ENCODE measurements at regions not wholly inside any gene's neighbourhood (a gene's known extent, or its start where the extent isn't known, plus 50 kb on each side); places are given as distances from the start of the nearest gene placed in this dataset.

GRCh38 chr9:7388755-7389154, 410.8 kb downstream of the DMAC1 start:
- intact Hi-C loops (cut with DNase I): no loop called here

GRCh38 chr9:7387840-7388239, 411.7 kb downstream of the DMAC1 start:
- ATAC-seq (no peak), DNase-seq (no peak)
- H3K36me3 ChIP-seq: no peaks in the 10 kb centered on the region
- intact Hi-C loops (cut with DNase I): no loop called here
- no peaks in the 10 kb centered on the region for H3K27me3 ChIP-seq
- H3K9me3 ChIP-seq: no peaks in the 10 kb centered on the region
- H3K4me3 ChIP-seq: no peak overlapping the region
- H3K4me1 ChIP-seq: no peaks in the 10 kb centered on the region
- TF ChIP-seq, protein P1, sequence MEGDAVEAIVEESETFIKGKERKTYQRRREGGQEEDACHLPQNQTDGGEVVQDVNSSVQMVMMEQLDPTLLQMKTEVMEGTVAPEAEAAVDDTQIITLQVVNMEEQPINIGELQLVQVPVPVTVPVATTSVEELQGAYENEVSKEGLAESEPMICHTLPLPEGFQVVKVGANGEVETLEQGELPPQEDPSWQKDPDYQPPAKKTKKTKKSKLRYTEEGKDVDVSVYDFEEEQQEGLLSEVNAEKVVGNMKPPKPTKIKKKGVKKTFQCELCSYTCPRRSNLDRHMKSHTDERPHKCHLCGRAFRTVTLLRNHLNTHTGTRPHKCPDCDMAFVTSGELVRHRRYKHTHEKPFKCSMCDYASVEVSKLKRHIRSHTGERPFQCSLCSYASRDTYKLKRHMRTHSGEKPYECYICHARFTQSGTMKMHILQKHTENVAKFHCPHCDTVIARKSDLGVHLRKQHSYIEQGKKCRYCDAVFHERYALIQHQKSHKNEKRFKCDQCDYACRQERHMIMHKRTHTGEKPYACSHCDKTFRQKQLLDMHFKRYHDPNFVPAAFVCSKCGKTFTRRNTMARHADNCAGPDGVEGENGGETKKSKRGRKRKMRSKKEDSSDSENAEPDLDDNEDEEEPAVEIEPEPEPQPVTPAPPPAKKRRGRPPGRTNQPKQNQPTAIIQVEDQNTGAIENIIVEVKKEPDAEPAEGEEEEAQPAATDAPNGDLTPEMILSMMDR (IDR thresholded peaks at IDR 0.05): no peak
- no peak overlapping the region for H3K27ac ChIP-seq

More at GRCh38 chr9:7388755-7389154, 410.8 kb downstream of the DMAC1 start:
- no peaks in the 10 kb centered on the region for H3K36me3 ChIP-seq
- H3K4me1 ChIP-seq: no peaks in the 10 kb centered on the region
- H3K27ac ChIP-seq: no peak overlapping the region
- H3K27me3 ChIP-seq: no peaks in the 10 kb centered on the region
- ATAC-seq: no peak
- H3K9me3 ChIP-seq: no peaks in the 10 kb centered on the region
- TF ChIP-seq, protein P1 (IDR thresholded peaks at IDR 0.05): no peak
- H3K4me3 ChIP-seq: no peak overlapping the region
- DNase-seq: no peak

GRCh38 chr9:7382304-7382703, 417.3 kb downstream of the DMAC1 start:
- intact Hi-C loops (cut with DNase I): no loop called here
- no peak for DNase-seq
- H3K9me3 ChIP-seq: no peaks in the 10 kb centered on the region
- H3K36me3 ChIP-seq: no peaks in the 10 kb centered on the region
- H3K27me3 ChIP-seq: no peaks in the 10 kb centered on the region
- H3K27ac ChIP-seq: no peak overlapping the region
- H3K4me1 ChIP-seq: no peaks in the 10 kb centered on the region
- H3K4me3 ChIP-seq: no peak overlapping the region
- no peak for ATAC-seq
- TF ChIP-seq, protein P1 (IDR thresholded peaks at IDR 0.05): no peak

DNA sequence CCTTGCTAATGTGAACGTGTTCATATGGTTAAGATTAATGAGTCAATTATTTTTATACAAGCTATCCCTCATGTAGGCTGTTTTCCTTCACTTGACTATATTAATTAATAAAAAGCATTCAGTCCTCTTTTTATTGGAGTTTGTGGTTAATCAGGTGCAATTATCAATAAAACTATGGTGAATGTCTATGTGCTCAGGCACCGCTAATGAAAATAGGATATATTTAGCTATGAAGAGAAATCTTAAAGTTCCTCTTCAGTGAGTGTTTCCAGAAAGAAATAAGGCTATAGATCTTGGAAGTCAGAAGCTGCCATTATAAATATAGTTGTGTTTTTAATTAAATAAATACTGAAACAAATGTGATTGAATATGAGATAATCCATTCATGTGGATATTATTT, 422.1 kb downstream of the DMAC1 start:
- H3K36me3 ChIP-seq: no peaks in the 10 kb centered on the region
- ATAC-seq: no peak
- DNase-seq: no peak
- TF ChIP-seq, protein P1 (IDR thresholded peaks at IDR 0.05): no peak
- no peaks in the 10 kb centered on the region for H3K27me3 ChIP-seq
- H3K9me3 ChIP-seq: no peaks in the 10 kb centered on the region
- no peak overlapping the region for H3K4me3 ChIP-seq
- H3K4me1 ChIP-seq: no peaks in the 10 kb centered on the region
- H3K27ac ChIP-seq: no peak overlapping the region
- intact Hi-C loops (cut with DNase I): no loop called here

DNA sequence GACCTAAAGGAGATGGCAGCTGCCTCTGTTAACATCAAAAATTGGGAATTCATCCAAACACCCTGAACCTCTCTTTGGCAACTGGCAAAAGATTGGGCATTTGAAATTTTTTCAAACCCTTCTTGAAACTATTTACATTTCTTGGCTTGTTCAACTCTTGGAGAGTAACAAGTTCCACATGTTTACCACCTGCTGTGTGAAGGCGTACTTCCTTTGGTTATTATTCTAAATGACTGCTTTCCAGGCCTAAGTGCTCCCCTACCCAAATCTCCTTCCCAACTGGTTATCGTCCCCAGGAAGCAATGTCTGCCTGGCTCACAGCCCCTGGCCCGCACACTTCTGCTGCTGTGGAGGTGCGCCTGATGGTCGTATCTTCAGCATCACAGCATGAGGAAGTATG, 422.7 kb downstream of the DMAC1 start:
- no peaks in the 10 kb centered on the region for H3K4me1 ChIP-seq

More for the DNA sequence above, 422.7 kb downstream of the DMAC1 start:
- TF ChIP-seq, protein P1 (IDR thresholded peaks at IDR 0.05): no peak
- no peak overlapping the region for H3K4me3 ChIP-seq
- ATAC-seq (no peak), DNase-seq (no peak)
- no peaks in the 10 kb centered on the region for H3K27me3 ChIP-seq
- no peaks in the 10 kb centered on the region for H3K36me3 ChIP-seq
- no peak overlapping the region for H3K27ac ChIP-seq
- intact Hi-C loops (cut with DNase I): no loop called here
- no peaks in the 10 kb centered on the region for H3K9me3 ChIP-seq
